ENCODE measurements at regions not wholly inside any gene's neighbourhood (a gene's known extent, or its start where the extent isn't known, plus 50 kb on each side); places are given as distances from the start of the nearest gene placed in this dataset.

DNA sequence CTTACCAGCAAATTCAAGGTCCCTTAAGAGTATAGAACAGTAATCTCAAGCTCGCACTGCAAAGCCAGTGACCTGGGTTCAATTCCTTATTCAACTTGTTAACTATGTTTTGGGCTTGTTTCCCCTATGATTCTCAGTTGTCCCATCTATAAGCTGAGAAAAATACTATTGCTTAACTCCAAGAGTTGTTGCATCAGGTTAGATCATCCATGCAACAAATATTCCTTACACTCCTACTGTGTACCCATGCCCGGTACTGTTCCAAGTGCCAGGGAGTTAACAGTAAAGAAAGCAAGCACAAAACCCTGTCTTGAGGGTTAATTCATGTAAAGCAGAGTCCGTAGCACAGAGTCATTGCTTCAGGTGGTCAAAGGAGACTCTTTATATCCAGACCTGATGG is 247.3 kb downstream of the MAFB start:
- no peak for TF ChIP-seq ZSCAN30 (tag by site-specific recombination; IDR thresholded peaks at IDR 0.05)
- TF ChIP-seq ZNF23 (tag by site-specific recombination; IDR thresholded peaks at IDR 0.05; ENCODE audit: borderline replicate concordance): no peak
- TF ChIP-seq, protein P1, sequence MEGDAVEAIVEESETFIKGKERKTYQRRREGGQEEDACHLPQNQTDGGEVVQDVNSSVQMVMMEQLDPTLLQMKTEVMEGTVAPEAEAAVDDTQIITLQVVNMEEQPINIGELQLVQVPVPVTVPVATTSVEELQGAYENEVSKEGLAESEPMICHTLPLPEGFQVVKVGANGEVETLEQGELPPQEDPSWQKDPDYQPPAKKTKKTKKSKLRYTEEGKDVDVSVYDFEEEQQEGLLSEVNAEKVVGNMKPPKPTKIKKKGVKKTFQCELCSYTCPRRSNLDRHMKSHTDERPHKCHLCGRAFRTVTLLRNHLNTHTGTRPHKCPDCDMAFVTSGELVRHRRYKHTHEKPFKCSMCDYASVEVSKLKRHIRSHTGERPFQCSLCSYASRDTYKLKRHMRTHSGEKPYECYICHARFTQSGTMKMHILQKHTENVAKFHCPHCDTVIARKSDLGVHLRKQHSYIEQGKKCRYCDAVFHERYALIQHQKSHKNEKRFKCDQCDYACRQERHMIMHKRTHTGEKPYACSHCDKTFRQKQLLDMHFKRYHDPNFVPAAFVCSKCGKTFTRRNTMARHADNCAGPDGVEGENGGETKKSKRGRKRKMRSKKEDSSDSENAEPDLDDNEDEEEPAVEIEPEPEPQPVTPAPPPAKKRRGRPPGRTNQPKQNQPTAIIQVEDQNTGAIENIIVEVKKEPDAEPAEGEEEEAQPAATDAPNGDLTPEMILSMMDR (tag by site-specific recombination; IDR thresholded peaks at IDR 0.05): no peak
- no peak for TF ChIP-seq SCRT1 (tag by site-specific recombination; IDR thresholded peaks at IDR 0.05; ENCODE audit: borderline replicate concordance)
- TF ChIP-seq YY1 (tag by site-specific recombination; IDR thresholded peaks at IDR 0.05): no peak
- TF ChIP-seq, protein P2, sequence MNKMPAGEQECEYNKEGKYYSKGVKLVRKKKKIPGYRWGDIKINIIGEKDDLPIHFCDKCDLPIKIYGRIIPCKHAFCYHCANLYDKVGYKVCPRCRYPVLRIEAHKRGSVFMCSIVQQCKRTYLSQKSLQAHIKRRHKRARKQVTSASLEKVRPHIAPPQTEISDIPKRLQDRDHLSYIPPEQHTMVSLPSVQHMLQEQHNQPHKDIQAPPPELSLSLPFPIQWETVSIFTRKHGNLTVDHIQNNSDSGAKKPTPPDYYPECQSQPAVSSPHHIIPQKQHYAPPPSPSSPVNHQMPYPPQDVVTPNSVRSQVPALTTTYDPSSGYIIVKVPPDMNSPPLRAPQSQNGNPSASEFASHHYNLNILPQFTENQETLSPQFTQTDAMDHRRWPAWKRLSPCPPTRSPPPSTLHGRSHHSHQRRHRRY (tag by site-specific recombination; IDR thresholded peaks at IDR 0.05): no peak
- no peak for TF ChIP-seq ZNF239 (tag by site-specific recombination; IDR thresholded peaks at IDR 0.05)
- TF ChIP-seq HOXA7 (CRISPR knock-in tag; IDR thresholded peaks at IDR 0.05; ENCODE audit: borderline replicate concordance): no peak
- no peak for TF ChIP-seq KLF8 (tag by site-specific recombination; IDR thresholded peaks at IDR 0.05)
- TF ChIP-seq ZNF133 (tag by site-specific recombination; IDR thresholded peaks at IDR 0.05): no peak
- TF ChIP-seq ZNF112 (tag by site-specific recombination; IDR thresholded peaks at IDR 0.05): no peak
- TF ChIP-seq KLF9 (tag by site-specific recombination; IDR thresholded peaks at IDR 0.05; ENCODE audit: low read depth): no peak

Measured in HEK293 (cell line).